AG09309 (cell line): ENCODE measurements at regions not wholly inside any gene's neighbourhood (a gene's known extent, or its start where the extent isn't known, plus 50 kb on each side); places are given as distances from the start of the nearest gene placed in this dataset.

Source experiments
- DNase-seq: peaks from one replicate; pipeline ENCODE4 v3.0.0-alpha.2; 2010; ENCODE audit warnings: low read depth
- H3K4me3 ChIP-seq: 2 replicates; pipeline ENCODE4 v1.5.1; 2011; ENCODE audit warnings: mild to moderate bottlenecking, low read depth, low read length, moderate library complexity; ENCODE audit not compliant: control insufficient read depth
- CTCF ChIP-seq: IDR thresholded peaks from 2 replicates; pipeline ENCODE4 v1.5.1; 2011; ENCODE audit warnings: mild to moderate bottlenecking, low read depth, low read length, inconsistent platforms; ENCODE audit not compliant: insufficient read depth, control insufficient read depth; ENCODE audit errors: missing control alignments

- TF ChIP-seq CTCF: no peak
- DNase-seq: no peak
- no peak overlapping the region for H3K4me3 ChIP-seq
These were observed 318.6 kb upstream of the DIO3 start for GRCh38 chr14:101242442-101243385.

GRCh38 chr14:101243587-101244338, 317.5 kb upstream of the DIO3 start:
- TF ChIP-seq CTCF: no peak
- H3K4me3 ChIP-seq: no peak overlapping the region
- DNase-seq: no peak

- no peak for TF ChIP-seq CTCF
- no peak for DNase-seq
- no peak overlapping the region for H3K4me3 ChIP-seq
These were observed 314.1 kb upstream of the DIO3 start for GRCh38 chr14:101246894-101247841.

GRCh38 chr14:101247842-101248725, 313.2 kb upstream of the DIO3 start:
- no peak for TF ChIP-seq CTCF
- DNase-seq: no peak
- H3K4me3 ChIP-seq: no peak overlapping the region

- no peak overlapping the region for H3K4me3 ChIP-seq
- DNase-seq: no peak
- no peak for TF ChIP-seq CTCF
These were observed 312.2 kb upstream of the DIO3 start for GRCh38 chr14:101248840-101249675.
